GM12873 (cell line): ENCODE measurements at regions not wholly inside any gene's neighbourhood (a gene's known extent, or its start where the extent isn't known, plus 50 kb on each side); places are given as distances from the start of the nearest gene placed in this dataset.

Experiments used
- TF ChIP-seq, protein P1 (sequence below): IDR thresholded peaks from 2 replicates; pipeline ENCODE4 v1.5.1; 2012; ENCODE audit warnings: low read depth, mild to moderate bottlenecking, moderate library complexity, low read length, control low read depth; ENCODE audit not compliant: insufficient read depth; ENCODE audit errors: missing control alignments

DNA sequence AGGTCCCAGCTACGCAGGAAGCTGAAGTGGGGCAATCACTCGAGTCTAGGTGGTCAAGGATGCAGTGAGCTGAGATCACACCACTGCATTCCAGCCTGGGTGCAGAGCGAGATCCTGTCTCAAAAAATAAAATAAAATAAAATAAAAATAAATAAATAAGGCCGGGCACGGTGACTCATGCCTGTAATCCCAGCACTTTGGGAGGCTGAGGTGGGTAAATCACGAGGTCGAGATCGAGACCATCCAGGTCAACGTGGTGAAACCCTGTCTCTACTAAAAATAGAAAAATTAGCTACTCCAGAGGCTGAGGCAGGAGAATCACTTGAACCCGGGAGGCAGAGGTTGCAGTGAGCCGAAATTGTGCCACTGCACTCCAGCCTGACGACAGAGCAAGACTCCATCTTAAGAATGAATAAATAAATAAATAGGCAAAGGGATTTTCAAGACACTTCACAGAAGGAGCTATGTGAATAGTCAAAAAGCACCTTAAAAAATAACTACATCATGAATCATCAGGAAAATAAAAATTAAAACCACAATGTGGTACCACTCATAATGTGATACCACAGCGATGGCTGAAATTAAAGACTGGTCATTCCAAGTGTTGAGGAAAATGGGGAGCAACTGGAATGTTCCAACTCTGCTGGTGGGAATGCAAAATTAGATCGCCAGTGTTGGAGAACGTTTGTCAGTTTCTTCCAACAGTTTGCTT lies 92.9 kb upstream of the TBX3 start:
- TF ChIP-seq, protein P1, sequence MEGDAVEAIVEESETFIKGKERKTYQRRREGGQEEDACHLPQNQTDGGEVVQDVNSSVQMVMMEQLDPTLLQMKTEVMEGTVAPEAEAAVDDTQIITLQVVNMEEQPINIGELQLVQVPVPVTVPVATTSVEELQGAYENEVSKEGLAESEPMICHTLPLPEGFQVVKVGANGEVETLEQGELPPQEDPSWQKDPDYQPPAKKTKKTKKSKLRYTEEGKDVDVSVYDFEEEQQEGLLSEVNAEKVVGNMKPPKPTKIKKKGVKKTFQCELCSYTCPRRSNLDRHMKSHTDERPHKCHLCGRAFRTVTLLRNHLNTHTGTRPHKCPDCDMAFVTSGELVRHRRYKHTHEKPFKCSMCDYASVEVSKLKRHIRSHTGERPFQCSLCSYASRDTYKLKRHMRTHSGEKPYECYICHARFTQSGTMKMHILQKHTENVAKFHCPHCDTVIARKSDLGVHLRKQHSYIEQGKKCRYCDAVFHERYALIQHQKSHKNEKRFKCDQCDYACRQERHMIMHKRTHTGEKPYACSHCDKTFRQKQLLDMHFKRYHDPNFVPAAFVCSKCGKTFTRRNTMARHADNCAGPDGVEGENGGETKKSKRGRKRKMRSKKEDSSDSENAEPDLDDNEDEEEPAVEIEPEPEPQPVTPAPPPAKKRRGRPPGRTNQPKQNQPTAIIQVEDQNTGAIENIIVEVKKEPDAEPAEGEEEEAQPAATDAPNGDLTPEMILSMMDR: no peak

GRCh38 chr12:114774699-114775098 lies 90.7 kb upstream of the TBX3 start:
- TF ChIP-seq, protein P1: no peak

DNA sequence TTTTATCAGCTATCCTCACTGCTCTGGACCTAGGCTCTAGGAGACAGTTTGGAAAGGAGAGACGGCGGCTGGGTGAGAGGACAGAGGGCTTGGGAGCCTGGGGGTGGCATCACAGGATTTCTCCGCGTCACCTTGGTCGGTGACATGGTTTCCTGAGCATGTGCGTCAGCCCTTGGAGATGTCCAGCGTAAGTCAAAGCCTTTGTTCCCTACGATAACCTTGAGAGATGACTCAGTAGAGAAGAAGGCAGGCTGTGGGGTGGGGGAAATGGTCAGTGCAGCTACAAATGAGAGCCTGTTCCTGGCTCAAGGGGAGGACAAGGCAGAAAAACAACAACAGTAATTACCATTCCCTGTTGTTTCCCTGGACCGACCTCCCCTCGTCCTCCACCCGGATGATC lies 90.2 kb upstream of the TBX3 start:
- TF ChIP-seq, protein P1: no peak

GRCh38 chr12:114770323-114770722 lies 86.3 kb upstream of the TBX3 start:
- TF ChIP-seq, protein P1: no peak

GRCh38 chr12:114769634-114770033 lies 85.7 kb upstream of the TBX3 start:
- TF ChIP-seq, protein P1: no peak

DNA sequence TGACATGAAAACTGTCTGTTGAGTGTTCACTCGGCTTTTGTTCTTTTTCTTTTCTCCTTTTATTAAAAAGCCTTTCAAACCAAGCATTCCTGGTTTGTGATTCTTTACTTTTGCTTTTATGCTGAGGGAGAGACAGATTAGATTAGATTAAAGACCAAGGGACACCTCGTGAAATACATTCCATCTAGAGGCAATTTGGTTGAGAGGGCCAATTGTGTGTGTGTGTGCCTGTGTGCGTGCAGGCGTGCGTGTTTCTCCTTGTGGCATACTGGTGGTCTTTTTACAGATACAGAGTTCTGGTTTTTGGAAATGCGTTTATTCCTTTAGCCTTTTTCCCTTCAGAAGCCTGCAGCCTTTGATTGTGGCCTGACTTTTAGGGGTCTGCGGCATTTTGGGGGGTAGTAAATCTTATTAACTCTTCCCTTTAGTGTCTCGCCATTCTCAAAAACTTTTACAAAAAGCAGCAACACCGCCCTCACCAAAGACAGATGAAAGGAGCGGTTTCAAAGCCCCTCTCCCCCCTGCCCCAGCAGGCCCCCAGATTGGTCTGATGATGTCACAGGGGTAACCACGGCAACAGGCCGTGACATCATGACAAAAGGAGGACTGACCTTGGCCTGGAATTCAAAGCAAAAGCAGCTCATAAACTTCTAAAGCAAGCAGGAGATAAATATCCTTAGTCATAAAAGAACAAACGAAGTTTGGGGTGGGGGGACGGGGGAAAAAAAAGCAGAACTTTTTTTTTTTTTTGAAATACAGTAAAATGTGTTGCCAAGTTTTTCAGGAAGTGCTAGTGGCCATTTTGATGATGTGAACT lies 84.1 kb upstream of the TBX3 start:
- TF ChIP-seq, protein P1: no peak

- TF ChIP-seq, protein P1: no peak
Observed at GRCh38 chr12:114767084-114767760, 83.2 kb upstream of the TBX3 start.
